Astrocyte of the cerebellum (primary cell): ENCODE measurements at regions not wholly inside any gene's neighbourhood (a gene's known extent, or its start where the extent isn't known, plus 50 kb on each side); places are given as distances from the start of the nearest gene placed in this dataset.

Source experiments
- DNase-seq: peaks from one replicate; pipeline ENCODE4 v3.0.0-alpha.2; 2011; ENCODE audit warnings: low read depth
- H3K4me3 ChIP-seq: 2 replicates; pipeline ENCODE4 v1.5.1; 2011; ENCODE audit warnings: mild to moderate bottlenecking, low read depth, low read length, moderate library complexity
- in situ Hi-C: cut with HindIII; loops from 2 replicates; pipeline ENCODE4 v1.10.0; 2017; ENCODE audit warnings: low sequenced_read_pairs
- TF ChIP-seq, protein P1 (sequence below): IDR thresholded peaks from 2 replicates; pipeline ENCODE4 v1.5.1; 2012; ENCODE audit warnings: low read length, low read depth, moderate library complexity, mild to moderate bottlenecking; ENCODE audit errors: missing control alignments

DNA sequence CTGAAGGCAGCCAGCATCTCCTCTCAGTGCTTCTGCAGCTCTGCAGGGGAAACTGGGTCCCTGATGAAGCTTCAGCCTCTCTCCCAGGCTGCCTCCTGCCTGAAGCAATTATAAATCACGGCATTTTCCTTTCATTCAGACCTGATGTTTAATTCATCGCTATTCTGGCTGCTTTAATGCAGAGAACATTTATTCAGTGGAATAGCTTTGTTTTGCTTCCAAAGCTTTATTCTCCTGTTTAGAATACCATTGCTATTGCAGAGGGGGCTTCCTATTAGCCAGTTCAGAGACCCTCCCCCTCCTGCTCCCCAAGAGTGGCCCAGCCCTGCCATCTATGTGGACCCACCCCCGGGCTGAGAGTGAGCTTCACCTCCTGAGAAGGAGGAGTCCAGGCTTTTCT lies 255.6 kb downstream of the LRFN2 start:
- TF ChIP-seq, protein P1, sequence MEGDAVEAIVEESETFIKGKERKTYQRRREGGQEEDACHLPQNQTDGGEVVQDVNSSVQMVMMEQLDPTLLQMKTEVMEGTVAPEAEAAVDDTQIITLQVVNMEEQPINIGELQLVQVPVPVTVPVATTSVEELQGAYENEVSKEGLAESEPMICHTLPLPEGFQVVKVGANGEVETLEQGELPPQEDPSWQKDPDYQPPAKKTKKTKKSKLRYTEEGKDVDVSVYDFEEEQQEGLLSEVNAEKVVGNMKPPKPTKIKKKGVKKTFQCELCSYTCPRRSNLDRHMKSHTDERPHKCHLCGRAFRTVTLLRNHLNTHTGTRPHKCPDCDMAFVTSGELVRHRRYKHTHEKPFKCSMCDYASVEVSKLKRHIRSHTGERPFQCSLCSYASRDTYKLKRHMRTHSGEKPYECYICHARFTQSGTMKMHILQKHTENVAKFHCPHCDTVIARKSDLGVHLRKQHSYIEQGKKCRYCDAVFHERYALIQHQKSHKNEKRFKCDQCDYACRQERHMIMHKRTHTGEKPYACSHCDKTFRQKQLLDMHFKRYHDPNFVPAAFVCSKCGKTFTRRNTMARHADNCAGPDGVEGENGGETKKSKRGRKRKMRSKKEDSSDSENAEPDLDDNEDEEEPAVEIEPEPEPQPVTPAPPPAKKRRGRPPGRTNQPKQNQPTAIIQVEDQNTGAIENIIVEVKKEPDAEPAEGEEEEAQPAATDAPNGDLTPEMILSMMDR, result no peak
- no peak overlapping the region for H3K4me3 ChIP-seq
- no peak for DNase-seq
- in situ Hi-C loops, result loop anchor here (5.0 kb wide), 1 partner anchor 41 kb away; no protein-coding TSS in a partner anchor

DNA sequence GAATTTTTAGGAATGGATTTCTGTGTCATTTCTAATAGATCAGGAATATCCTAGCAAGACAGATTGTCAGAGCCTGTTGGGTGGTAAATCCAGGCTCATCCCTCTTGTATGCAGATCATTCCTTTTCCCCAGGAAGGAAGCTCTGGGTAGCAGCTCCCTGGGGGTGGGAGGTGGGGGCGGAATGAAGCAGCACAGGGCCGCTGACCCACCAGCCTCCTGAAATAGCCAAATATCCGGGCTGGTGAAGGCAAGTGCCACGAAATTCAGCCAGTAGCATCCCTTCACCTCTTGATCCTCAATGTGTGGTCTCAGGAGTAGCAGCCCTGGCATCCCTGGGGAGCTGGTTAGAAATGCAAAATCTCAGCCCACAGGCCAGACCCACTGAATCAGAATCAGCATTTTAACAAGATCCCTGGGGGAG lies 256.9 kb downstream of the LRFN2 start:
- in situ Hi-C loops, result loop anchor here (5.0 kb wide), 1 partner anchor 42 kb away; no protein-coding TSS in a partner anchor
- no peak overlapping the region for H3K4me3 ChIP-seq
- TF ChIP-seq, protein P1, result no peak
- no peak for DNase-seq

DNA sequence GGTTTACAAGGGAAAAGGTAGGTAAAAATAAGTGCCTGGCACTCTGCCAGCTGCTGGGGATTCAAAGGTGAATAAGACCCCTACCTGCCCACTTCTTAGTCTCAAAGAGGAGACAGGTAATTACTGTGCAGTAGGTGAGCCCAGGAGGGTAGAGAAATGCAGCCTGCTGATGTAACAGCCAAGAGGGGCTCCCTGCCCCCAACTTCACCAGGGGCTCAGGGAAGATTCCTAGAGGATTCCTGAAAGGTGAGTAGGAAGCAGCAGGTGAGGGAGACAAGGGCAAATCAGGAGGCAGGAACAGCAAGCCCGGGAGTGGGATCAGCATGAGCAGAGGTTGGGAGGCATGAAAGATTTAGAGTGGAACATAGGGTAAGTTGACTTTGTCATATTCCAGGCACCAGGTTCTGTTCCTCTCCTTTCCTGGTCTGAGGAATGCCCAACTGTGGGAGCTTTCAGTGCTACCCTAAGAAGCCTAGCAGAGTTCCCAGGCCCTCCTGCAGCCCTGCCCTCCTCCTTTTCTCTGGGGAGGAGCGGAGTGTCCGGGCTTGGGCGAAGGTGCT lies 258.1 kb downstream of the LRFN2 start:
- in situ Hi-C loops, result no loop called here
- H3K4me3 ChIP-seq, result no peak overlapping the region
- no peak for DNase-seq
- TF ChIP-seq, protein P1, result no peak

DNA sequence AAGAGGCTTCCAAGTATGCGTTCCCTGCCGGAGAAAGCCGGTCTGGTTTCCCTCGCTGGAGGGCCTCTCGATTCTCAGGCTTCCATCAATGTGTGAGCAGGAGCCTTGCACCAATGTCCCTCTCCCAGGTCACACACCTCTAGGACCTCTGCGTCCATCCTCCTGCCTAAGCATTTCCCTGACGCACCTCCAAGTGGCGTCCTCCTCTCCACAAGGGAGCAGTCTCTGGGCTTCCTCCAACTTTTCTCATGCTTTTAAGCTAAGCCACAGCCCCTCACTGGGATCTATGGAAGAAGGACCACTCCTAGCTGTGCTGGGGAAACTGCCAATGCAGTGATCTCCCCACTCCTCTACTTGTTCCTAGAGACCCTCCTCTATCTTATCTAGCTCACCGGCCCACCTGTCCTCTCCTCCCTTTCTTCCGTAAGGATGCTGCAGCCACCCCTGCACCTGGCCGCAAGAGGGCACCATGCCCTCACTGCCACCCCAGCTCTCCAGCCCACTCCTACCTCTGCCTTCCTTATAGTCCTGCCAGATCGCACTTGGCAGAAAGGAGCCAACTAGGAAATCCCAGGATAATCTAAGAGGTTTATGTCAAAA lies 258.7 kb downstream of the LRFN2 start:
- in situ Hi-C loops, result no loop called here
- DNase-seq, result no peak
- no peak overlapping the region for H3K4me3 ChIP-seq
- TF ChIP-seq, protein P1, result peak; percentile 30

DNA sequence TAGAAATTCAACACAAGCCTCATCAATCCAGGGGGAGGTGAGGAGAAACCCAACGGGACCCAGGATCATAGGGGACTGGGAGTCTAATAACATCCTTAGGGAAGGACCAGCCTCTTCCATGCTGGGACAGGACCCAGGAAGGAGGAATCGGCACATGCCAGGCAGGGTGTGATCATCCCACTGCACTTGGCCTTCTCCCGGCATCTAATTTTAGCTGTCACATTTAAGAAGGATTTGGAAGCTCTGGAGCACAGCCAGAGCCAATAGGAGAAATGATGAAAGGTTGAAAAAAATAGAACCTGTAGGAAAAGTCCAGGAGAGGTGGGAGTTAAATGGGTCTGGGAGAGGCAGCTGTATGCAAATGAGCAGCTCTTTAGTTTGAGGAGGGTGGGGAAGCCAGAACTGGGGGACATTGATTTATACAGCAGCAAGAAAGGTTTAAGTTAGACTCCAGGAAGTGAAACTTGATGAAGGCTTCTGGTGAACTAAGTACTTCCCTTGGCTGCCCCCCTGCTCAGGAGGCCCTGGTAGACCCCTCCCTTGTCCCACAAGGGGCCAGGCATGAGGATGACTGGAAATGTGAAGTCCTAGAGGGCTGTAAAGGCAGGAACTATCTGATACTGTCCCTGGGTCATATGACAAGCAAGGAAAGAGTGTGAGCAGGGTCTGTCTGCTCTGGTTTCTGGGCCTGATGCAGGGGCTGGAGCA lies 260.3 kb downstream of the LRFN2 start:
- DNase-seq, result no peak
- TF ChIP-seq, protein P1, result no peak
- no peak overlapping the region for H3K4me3 ChIP-seq
- in situ Hi-C loops, result no loop called here

DNA sequence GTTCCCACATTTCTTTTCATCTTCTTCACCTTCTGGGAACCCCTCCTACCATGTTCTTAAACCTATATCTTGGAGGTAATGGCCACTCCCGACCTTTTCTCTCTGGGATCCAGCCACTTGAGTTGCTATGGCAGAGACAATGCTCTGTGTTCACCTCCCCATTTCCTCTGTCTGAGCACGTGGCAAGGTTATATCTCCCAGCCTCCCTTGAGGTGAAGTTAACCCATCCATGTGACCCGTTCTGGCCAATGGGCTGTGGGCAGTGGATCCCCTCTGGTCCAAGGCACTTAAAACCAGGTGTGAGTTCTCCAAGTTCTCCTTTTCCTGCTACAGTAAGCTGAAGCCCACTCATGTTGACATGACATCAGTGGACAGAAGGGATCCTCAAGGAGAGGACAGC lies 261.4 kb downstream of the LRFN2 start:
- no peak overlapping the region for H3K4me3 ChIP-seq
- TF ChIP-seq, protein P1, result no peak
- DNase-seq, result no peak
- in situ Hi-C loops, result no loop called here
